Stomach smooth muscle (tissue), 2 donors: ENCODE measurements at regions not wholly inside any gene's neighbourhood (a gene's known extent, or its start where the extent isn't known, plus 50 kb on each side); places are given as distances from the start of the nearest gene placed in this dataset.

Experiments used
- H3K27ac ChIP-seq: one replicate; pipeline ENCODE4 v1.7.0; 2013; ENCODE audit warnings: mild to moderate bottlenecking, low read length, inconsistent platforms
- H3K27me3 ChIP-seq, 2 donors: one replicate each; pipeline ENCODE4 v1.7.0; 2013; ENCODE audit warnings: low read length in 2 of 2; ENCODE audit not compliant: insufficient read depth in 2 of 2, control insufficient read depth in 1 of 2
- H3K36me3 ChIP-seq, 2 donors: one replicate each; pipeline ENCODE4 v1.7.0; 2013; ENCODE audit warnings: low read length in 2 of 2; ENCODE audit not compliant: control insufficient read depth in 2 of 2, insufficient read depth in 2 of 2
- H3K4me1 ChIP-seq: one replicate; pipeline ENCODE4 v1.7.0; 2013; ENCODE audit warnings: low read length; ENCODE audit not compliant: control insufficient read depth, insufficient read depth
- H3K4me3 ChIP-seq, 2 donors: one replicate each; pipeline ENCODE4 v1.7.0; 2013; ENCODE audit warnings: low read length in 2 of 2
- H3K9ac ChIP-seq, 2 donors: one replicate each; pipeline ENCODE4 v1.7.0; 2013; ENCODE audit warnings: low read length in 2 of 2, mild to moderate bottlenecking in 1 of 2
- H3K9me3 ChIP-seq, 2 donors: one replicate each; pipeline ENCODE4 v1.7.0; 2013; ENCODE audit warnings: low read length in 2 of 2; ENCODE audit not compliant: control insufficient read depth in 2 of 2
- donor health status: healthy.
- donor health status: Pancreatic carcinoma.

GRCh38 chr3:82012775-82013174 lies 251.3 kb upstream of the GBE1 start:
- Histone ChIP-seq H3K27me3 (no peaks in the 10 kb centered on the region), H3K4me3 (no peak overlapping the region), H3K9ac (no peak overlapping the region), H3K36me3 (no peaks in the 10 kb centered on the region), H3K9me3 (no peaks in the 10 kb centered on the region), H3K27ac (no peak overlapping the region), H3K4me1 (no peaks in the 10 kb centered on the region)

GRCh38 chr3:82011336-82011735 lies 249.9 kb upstream of the GBE1 start:
- Histone ChIP-seq H3K27ac (no peak overlapping the region), H3K27me3 (no peaks in the 10 kb centered on the region), H3K9me3 (no peaks in the 10 kb centered on the region), H3K9ac (no peak overlapping the region), H3K4me3 (no peak overlapping the region), H3K4me1 (no peaks in the 10 kb centered on the region), H3K36me3 (no peaks in the 10 kb centered on the region)

- H3K4me3 ChIP-seq = no peak overlapping the region
- H3K27me3 ChIP-seq = no peaks in the 10 kb centered on the region
- no peak overlapping the region for H3K9ac ChIP-seq
- no peaks in the 10 kb centered on the region for H3K4me1 ChIP-seq
- H3K9me3 ChIP-seq = no peaks in the 10 kb centered on the region
- no peak overlapping the region for H3K27ac ChIP-seq
- no peaks in the 10 kb centered on the region for H3K36me3 ChIP-seq
Observed at GRCh38 chr3:82005266-82005665, 243.8 kb upstream of the GBE1 start.

- H3K27ac ChIP-seq = no peak overlapping the region
- no peaks in the 10 kb centered on the region for H3K36me3 ChIP-seq
- no peak overlapping the region for H3K4me3 ChIP-seq
- H3K27me3 ChIP-seq = no peaks in the 10 kb centered on the region
- no peak overlapping the region for H3K9ac ChIP-seq
- H3K9me3 ChIP-seq = no peaks in the 10 kb centered on the region
- H3K4me1 ChIP-seq = no peaks in the 10 kb centered on the region
Observed at GRCh38 chr3:82004266-82004665, 242.8 kb upstream of the GBE1 start.

- Histone ChIP-seq H3K36me3 (no peaks in the 10 kb centered on the region), H3K4me1 (no peaks in the 10 kb centered on the region), H3K27ac (no peak overlapping the region)
Observed at GRCh38 chr3:82002986-82003642, 241.7 kb upstream of the GBE1 start.

GRCh38 chr3:82002491-82002890 lies 241.0 kb upstream of the GBE1 start:
- Histone ChIP-seq H3K9ac (no peak overlapping the region), H3K36me3 (no peaks in the 10 kb centered on the region), H3K27ac (no peak overlapping the region), H3K9me3 (no peaks in the 10 kb centered on the region), H3K27me3 (no peaks in the 10 kb centered on the region), H3K4me3 (no peak overlapping the region), H3K4me1 (no peaks in the 10 kb centered on the region)

More at GRCh38 chr3:82002986-82003642, 241.7 kb upstream of the GBE1 start:
- H3K9me3 ChIP-seq = no peaks in the 10 kb centered on the region
- H3K27me3 ChIP-seq = no peaks in the 10 kb centered on the region
- H3K9ac ChIP-seq = no peak overlapping the region
- H3K4me3 ChIP-seq = no peak overlapping the region

GRCh38 chr3:82001276-82001923 lies 240.0 kb upstream of the GBE1 start:
- H3K4me3 ChIP-seq = no peak overlapping the region
- H3K36me3 ChIP-seq = no peaks in the 10 kb centered on the region
- H3K27ac ChIP-seq = no peak overlapping the region
- H3K9ac ChIP-seq = no peak overlapping the region
- no peaks in the 10 kb centered on the region for H3K9me3 ChIP-seq
- H3K27me3 ChIP-seq = no peaks in the 10 kb centered on the region
- H3K4me1 ChIP-seq = no peaks in the 10 kb centered on the region

- Histone ChIP-seq H3K4me1 (no peaks in the 10 kb centered on the region), H3K27ac (no peak overlapping the region), H3K27me3 (no peaks in the 10 kb centered on the region), H3K36me3 (no peaks in the 10 kb centered on the region), H3K4me3 (no peak overlapping the region), H3K9me3 (no peaks in the 10 kb centered on the region), H3K9ac (no peak overlapping the region)
Observed at GRCh38 chr3:82000773-82001172, 239.3 kb upstream of the GBE1 start.

- H3K27me3 ChIP-seq = no peaks in the 10 kb centered on the region
- H3K36me3 ChIP-seq = no peaks in the 10 kb centered on the region
- H3K4me3 ChIP-seq = no peak overlapping the region
- H3K27ac ChIP-seq = no peak overlapping the region
- H3K4me1 ChIP-seq = no peaks in the 10 kb centered on the region
- H3K9ac ChIP-seq = no peak overlapping the region
- no peaks in the 10 kb centered on the region for H3K9me3 ChIP-seq
Observed at GRCh38 chr3:82000350-82000749, 238.9 kb upstream of the GBE1 start.

GRCh38 chr3:81998907-81999306 lies 237.5 kb upstream of the GBE1 start:
- Histone ChIP-seq H3K9ac (no peak overlapping the region), H3K9me3 (no peaks in the 10 kb centered on the region), H3K4me1 (no peaks in the 10 kb centered on the region), H3K36me3 (no peaks in the 10 kb centered on the region), H3K27me3 (no peaks in the 10 kb centered on the region), H3K4me3 (no peak overlapping the region), H3K27ac (no peak overlapping the region)

- Histone ChIP-seq H3K4me1 (no peaks in the 10 kb centered on the region), H3K9ac (no peak overlapping the region), H3K9me3 (no peaks in the 10 kb centered on the region), H3K36me3 (no peaks in the 10 kb centered on the region), H3K27ac (no peak overlapping the region), H3K27me3 (no peaks in the 10 kb centered on the region), H3K4me3 (no peak overlapping the region)
Observed at GRCh38 chr3:81998139-81998755, 236.8 kb upstream of the GBE1 start.
